ENCODE measurements at regions not wholly inside any gene's neighbourhood (a gene's known extent, or its start where the extent isn't known, plus 50 kb on each side); places are given as distances from the start of the nearest gene placed in this dataset.
A peak's percentile ranks its signal among the peaks of the same experiment; 100 is the strongest.

- TF ChIP-seq CTCF (IDR thresholded peaks at IDR 0.05; ENCODE audit: unreplicated experiment), result no peak
- Mint-ChIP-seq H3K4me1 (ENCODE audit: unreplicated experiment) (no peaks in the 10 kb centered on the region), H3K27ac (ENCODE audit: unreplicated experiment) (no peak overlapping the region), H3K27me3 (ENCODE audit: unreplicated experiment) (peaks cover 4% of the 10 kb centered on the region), H3K4me3 (ENCODE audit: unreplicated experiment) (no peak overlapping the region), H3K36me3 (ENCODE audit: low read depth, unreplicated experiment) (no peaks in the 10 kb centered on the region), H3K9me3 (ENCODE audit: unreplicated experiment) (no peaks in the 10 kb centered on the region)
- no peak for DNase-seq (ENCODE audit: low spot score)
Observed at GRCh38 chr13:89497658-89498057, 1826.5 kb downstream of the SLITRK5 start.

DNA sequence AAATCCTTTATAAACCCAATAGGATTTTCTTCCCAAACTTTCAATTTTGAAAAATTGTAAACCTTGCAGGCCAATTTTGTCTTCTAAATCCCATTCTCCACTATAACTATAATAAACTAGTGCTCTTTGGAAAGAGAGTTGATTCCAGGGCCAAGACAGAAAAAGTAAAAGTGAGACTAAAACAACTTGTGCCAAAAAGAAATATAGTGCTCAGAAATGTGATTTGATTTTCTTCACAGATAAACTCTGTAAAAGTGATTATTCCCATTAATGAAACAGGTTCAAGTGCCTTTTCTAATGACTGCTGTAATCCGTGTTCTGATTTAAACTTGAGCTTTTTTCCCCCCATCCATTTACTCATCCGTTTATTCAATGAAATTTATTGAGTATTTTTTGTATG is 1831.1 kb downstream of the SLITRK5 start:
- no peak overlapping the region for H3K27ac Mint-ChIP-seq (ENCODE audit: unreplicated experiment)
- H3K9me3 Mint-ChIP-seq (ENCODE audit: unreplicated experiment), result no peaks in the 10 kb centered on the region
- peaks cover 2% of the 10 kb centered on the region for H3K27me3 Mint-ChIP-seq (ENCODE audit: unreplicated experiment)
- no peaks in the 10 kb centered on the region for H3K4me1 Mint-ChIP-seq (ENCODE audit: unreplicated experiment)
- no peak overlapping the region for H3K4me3 Mint-ChIP-seq (ENCODE audit: unreplicated experiment)
- no peak for DNase-seq (ENCODE audit: low spot score)
- TF ChIP-seq CTCF (IDR thresholded peaks at IDR 0.05; ENCODE audit: unreplicated experiment), result no peak
- no peaks in the 10 kb centered on the region for H3K36me3 Mint-ChIP-seq (ENCODE audit: low read depth, unreplicated experiment)

GRCh38 chr13:89514534-89515312 is 1832.8 kb upstream of the MIR17HG start:
- DNase-seq (ENCODE audit: low spot score), result no peak
- Mint-ChIP-seq H3K4me3 (ENCODE audit: unreplicated experiment) (no peak overlapping the region), H3K27me3 (ENCODE audit: unreplicated experiment) (no peaks in the 10 kb centered on the region), H3K9me3 (ENCODE audit: unreplicated experiment) (no peaks in the 10 kb centered on the region), H3K36me3 (ENCODE audit: low read depth, unreplicated experiment) (no peaks in the 10 kb centered on the region), H3K4me1 (ENCODE audit: unreplicated experiment) (peaks cover 14% of the 10 kb centered on the region), H3K27ac (ENCODE audit: unreplicated experiment) (peak overlapping the region; percentile 43)
- no peak for TF ChIP-seq CTCF (IDR thresholded peaks at IDR 0.05; ENCODE audit: unreplicated experiment)

DNA sequence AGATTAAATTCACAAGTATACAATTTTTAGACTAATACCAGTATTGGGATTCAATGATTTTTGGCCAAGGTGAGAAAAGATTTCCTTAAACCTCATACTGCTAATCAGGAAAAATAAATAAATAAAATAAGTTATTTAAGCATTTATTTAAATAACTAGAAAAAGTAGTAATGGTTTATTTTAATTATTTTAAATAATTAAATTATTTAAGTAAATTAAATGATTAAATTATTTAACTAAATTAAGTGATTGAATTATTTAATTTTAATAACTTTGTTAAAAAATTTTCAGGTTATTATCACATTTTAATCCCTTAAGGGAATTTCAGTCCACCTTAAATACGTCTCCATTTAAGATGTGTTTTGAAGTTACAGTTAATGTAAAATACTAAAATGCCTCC is 1831.5 kb upstream of the MIR17HG start:
- Mint-ChIP-seq H3K27me3 (ENCODE audit: unreplicated experiment) (no peaks in the 10 kb centered on the region), H3K4me1 (ENCODE audit: unreplicated experiment) (peaks cover 14% of the 10 kb centered on the region), H3K27ac (ENCODE audit: unreplicated experiment) (no peak overlapping the region)

More for the DNA sequence above, 1831.5 kb upstream of the MIR17HG start:
- H3K36me3 Mint-ChIP-seq (ENCODE audit: low read depth, unreplicated experiment), result no peaks in the 10 kb centered on the region
- no peak overlapping the region for H3K4me3 Mint-ChIP-seq (ENCODE audit: unreplicated experiment)
- no peaks in the 10 kb centered on the region for H3K9me3 Mint-ChIP-seq (ENCODE audit: unreplicated experiment)
- no peak for TF ChIP-seq CTCF (IDR thresholded peaks at IDR 0.05; ENCODE audit: unreplicated experiment)
- no peak for DNase-seq (ENCODE audit: low spot score)
